Type B pancreatic cell (in vitro differentiated cells): ENCODE measurements at regions not wholly inside any gene's neighbourhood (a gene's known extent, or its start where the extent isn't known, plus 50 kb on each side); places are given as distances from the start of the nearest gene placed in this dataset.

ENCODE experiments used
- DNase-seq: peaks from one replicate; pipeline ENCODE4 v3.0.0; 2021; ENCODE audit warnings: mixed read lengths; ENCODE audit not compliant: unreplicated experiment; ENCODE audit errors: extremely low spot score
- H3K27ac Mint-ChIP-seq: 2 replicates; pipeline ENCODE4 v1.8.0; 2021; ENCODE audit warnings: mild to moderate bottlenecking, mixed read lengths
- H3K27me3 Mint-ChIP-seq: 2 replicates; pipeline ENCODE4 v1.8.0; 2021; ENCODE audit warnings: mixed read lengths
- H3K36me3 Mint-ChIP-seq: 2 replicates; pipeline ENCODE4 v1.8.0; 2021; ENCODE audit warnings: mixed read lengths
- H3K4me1 Mint-ChIP-seq: one replicate; pipeline ENCODE4 v1.8.0; 2021; ENCODE audit warnings: mixed read lengths; ENCODE audit not compliant: unreplicated experiment
- H3K4me3 Mint-ChIP-seq: 2 replicates; pipeline ENCODE4 v1.8.0; 2021; ENCODE audit warnings: mild to moderate bottlenecking, mixed read lengths
- H3K9me3 Mint-ChIP-seq: 2 replicates; pipeline ENCODE4 v1.8.0; 2021; ENCODE audit warnings: mixed read lengths
- TF ChIP-seq, protein P1 (sequence below): fragments of 200-600 bp; sonication (generic); conservative IDR thresholded peaks from 2 replicates; pipeline ENCODE4 v1.5.0; 2021; ENCODE audit warnings: antibody characterized with exemption, mild to moderate bottlenecking

DNA sequence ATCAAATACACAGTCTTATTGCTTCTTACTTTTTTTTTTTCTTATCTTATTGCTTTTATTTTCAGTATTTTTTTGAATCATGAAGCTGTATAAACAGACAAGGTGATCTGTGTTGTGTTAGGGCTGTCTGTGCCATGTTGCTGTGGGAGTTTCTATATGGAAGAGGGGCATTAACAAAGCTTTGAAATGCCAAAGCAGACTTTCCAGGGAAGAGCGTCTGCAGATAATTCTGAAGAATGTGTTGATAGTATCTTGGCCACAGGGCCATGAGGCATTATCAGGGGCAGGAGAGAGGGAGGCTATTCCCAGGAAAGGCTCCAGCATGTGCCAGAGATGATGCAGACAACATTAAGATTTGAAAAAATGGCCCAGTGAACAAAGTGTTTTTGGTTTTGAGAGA, 354.5 kb downstream of the UTRN start:
- no peak for DNase-seq
- Mint-ChIP-seq H3K27ac (no peak overlapping the region), H3K9me3 (no peaks in the 10 kb centered on the region), H3K4me1 (no peaks in the 10 kb centered on the region), H3K36me3 (no peaks in the 10 kb centered on the region), H3K4me3 (no peak overlapping the region), H3K27me3 (no peaks in the 10 kb centered on the region)
- TF ChIP-seq, protein P1, sequence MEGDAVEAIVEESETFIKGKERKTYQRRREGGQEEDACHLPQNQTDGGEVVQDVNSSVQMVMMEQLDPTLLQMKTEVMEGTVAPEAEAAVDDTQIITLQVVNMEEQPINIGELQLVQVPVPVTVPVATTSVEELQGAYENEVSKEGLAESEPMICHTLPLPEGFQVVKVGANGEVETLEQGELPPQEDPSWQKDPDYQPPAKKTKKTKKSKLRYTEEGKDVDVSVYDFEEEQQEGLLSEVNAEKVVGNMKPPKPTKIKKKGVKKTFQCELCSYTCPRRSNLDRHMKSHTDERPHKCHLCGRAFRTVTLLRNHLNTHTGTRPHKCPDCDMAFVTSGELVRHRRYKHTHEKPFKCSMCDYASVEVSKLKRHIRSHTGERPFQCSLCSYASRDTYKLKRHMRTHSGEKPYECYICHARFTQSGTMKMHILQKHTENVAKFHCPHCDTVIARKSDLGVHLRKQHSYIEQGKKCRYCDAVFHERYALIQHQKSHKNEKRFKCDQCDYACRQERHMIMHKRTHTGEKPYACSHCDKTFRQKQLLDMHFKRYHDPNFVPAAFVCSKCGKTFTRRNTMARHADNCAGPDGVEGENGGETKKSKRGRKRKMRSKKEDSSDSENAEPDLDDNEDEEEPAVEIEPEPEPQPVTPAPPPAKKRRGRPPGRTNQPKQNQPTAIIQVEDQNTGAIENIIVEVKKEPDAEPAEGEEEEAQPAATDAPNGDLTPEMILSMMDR = no peak

DNA sequence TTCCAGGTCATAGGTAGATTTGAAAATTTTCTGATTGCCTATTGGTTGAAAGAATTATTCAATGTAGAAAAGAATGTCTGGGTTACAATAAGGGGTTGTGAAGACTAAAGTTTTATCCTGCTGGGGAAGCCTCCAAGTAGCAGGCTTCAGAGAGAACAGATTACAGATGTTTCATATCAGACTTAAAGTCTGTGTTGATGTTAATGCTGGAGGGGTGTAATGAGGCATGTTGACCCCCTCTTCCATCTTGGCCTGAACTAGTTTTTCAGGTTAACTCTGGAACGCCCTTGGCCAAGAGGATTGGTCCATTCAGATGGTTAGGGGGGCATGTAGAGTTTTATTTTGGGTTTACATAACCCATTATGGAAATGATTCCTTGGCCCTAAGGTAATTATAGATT, 356.2 kb downstream of the UTRN start:
- no peak overlapping the region for H3K27ac Mint-ChIP-seq
- no peak overlapping the region for H3K4me3 Mint-ChIP-seq
- no peak for DNase-seq

DNA sequence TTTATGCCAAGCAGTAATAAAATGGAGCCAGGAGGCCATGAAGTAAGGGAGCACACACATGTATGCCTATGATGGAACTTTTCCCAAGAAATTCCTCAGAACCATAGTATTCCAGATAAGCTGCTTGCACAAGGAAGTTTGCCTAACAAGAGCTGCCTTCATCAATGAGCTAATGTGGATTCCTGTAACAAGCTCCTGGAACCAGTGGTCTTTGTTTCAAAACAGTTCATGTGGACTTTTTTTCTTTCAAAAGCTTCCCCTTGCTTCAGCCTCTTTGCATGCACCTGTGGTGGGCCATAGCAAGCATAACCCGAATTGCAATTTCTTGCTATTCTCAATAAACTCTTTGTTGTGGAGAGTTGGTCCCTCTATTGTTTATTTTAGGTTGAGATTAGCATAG, 359.6 kb downstream of the UTRN start:
- H3K9me3 Mint-ChIP-seq = no peaks in the 10 kb centered on the region
- no peaks in the 10 kb centered on the region for H3K36me3 Mint-ChIP-seq
- H3K27ac Mint-ChIP-seq = no peak overlapping the region
- TF ChIP-seq, protein P1 = no peak
- no peak for DNase-seq
- no peaks in the 10 kb centered on the region for H3K27me3 Mint-ChIP-seq
- H3K4me3 Mint-ChIP-seq = no peak overlapping the region
- H3K4me1 Mint-ChIP-seq = peaks cover 13% of the 10 kb centered on the region

More for the DNA sequence above, 356.2 kb downstream of the UTRN start:
- TF ChIP-seq, protein P1 = no peak
- Mint-ChIP-seq H3K36me3 (no peaks in the 10 kb centered on the region), H3K4me1 (peaks cover 9% of the 10 kb centered on the region), H3K27me3 (no peaks in the 10 kb centered on the region), H3K9me3 (no peaks in the 10 kb centered on the region)

DNA sequence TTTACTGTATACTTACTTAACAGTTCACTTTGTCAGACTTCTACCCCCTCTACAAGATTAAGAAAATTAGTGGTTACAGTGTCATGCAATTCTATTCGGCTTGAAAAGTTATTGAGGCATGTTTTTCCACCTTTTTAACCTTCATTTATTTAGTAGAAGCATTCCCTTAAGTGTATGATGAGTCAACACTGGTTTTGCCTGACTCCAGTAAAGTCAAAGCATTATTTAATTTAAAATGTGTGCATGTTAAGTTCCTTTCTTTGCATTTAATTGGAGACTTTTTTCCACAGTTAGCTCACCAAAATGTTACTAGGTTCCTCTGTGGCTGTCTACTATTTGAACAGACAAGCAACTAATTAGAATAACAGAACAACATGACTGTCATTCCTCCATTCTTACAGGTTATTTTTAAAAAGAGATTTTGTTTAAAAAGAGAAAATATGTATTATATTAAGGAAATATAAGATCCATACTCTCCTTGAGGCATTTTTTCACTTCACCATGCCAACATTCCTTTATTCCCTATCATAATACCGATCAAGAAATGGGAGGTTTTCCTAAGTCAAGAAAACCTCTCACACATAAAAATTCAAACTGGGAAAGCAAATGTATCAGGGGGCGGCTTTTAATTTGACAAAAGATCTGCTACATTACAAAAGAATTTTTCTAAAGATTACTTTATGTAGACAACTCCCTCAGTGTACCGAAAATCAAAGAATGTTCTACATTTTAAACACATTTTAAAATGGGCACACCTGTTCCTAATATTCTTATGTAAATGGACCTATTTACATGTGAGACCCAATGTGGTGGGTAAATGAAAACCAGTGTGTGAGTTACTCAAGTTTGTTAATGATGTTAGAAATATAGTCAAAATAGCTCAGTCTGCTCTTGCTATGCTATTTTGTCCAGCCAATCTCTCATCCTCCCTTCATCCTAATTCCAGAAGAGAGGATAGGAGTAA, 361.2 kb downstream of the UTRN start:
- H3K27ac Mint-ChIP-seq = peak overlapping the region; percentile 6

DNA sequence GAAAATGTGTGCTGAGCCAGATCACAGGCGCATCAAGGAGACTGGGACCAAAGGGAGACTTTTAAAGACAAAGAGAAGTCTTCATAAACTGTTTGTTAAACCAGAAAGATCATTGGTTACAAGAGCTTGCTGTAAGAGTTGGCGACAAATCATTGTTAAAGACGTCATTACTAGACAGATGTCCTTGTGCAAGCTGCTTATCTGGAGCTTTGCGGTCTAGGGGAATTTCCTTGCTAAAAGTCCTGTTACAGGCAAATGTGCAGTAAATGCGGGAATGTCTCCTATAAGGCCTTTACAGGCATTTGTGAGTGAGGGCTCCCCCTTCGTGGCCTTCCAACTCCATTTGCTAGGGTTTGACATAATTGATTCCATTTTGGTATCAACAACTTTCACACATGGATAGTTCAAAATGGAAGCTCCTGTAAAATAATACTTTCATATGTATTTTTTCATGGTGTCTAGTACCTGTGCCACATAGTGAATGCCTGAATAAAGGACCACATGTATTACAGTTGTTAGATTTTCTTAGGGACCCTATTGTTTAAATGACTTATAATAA, 362.4 kb downstream of the UTRN start:
- no peaks in the 10 kb centered on the region for H3K36me3 Mint-ChIP-seq
- H3K9me3 Mint-ChIP-seq = no peaks in the 10 kb centered on the region
- H3K4me1 Mint-ChIP-seq = peaks cover 13% of the 10 kb centered on the region
- no peak for DNase-seq
- TF ChIP-seq, protein P1 = no peak
- no peaks in the 10 kb centered on the region for H3K27me3 Mint-ChIP-seq
- H3K27ac Mint-ChIP-seq = no peak overlapping the region
- no peak overlapping the region for H3K4me3 Mint-ChIP-seq

More for the DNA sequence above, 361.2 kb downstream of the UTRN start:
- no peaks in the 10 kb centered on the region for H3K9me3 Mint-ChIP-seq
- no peaks in the 10 kb centered on the region for H3K27me3 Mint-ChIP-seq
- H3K36me3 Mint-ChIP-seq = no peaks in the 10 kb centered on the region
- TF ChIP-seq, protein P1 = no peak
- DNase-seq = no peak
- H3K4me3 Mint-ChIP-seq = no peak overlapping the region
- H3K4me1 Mint-ChIP-seq = peaks cover 13% of the 10 kb centered on the region
